Endometrial microvascular endothelial cells (primary cell): ENCODE measurements at regions not wholly inside any gene's neighbourhood (a gene's known extent, or its start where the extent isn't known, plus 50 kb on each side); places are given as distances from the start of the nearest gene placed in this dataset.
"Not testable (repeated sequence)": the region's sequence is repeated elsewhere in the genome, so short reads cannot be mapped to it uniquely, and the experiment has no call there.

Source experiments
- in situ Hi-C: cut with HindIII; loops from 2 replicates; pipeline ENCODE4 v1.10.0; 2017; ENCODE audit warnings: low sequenced_read_pairs, low pct_unique_long_range_greater_than_20kb; ENCODE audit errors: inconsistent ontology term

DNA sequence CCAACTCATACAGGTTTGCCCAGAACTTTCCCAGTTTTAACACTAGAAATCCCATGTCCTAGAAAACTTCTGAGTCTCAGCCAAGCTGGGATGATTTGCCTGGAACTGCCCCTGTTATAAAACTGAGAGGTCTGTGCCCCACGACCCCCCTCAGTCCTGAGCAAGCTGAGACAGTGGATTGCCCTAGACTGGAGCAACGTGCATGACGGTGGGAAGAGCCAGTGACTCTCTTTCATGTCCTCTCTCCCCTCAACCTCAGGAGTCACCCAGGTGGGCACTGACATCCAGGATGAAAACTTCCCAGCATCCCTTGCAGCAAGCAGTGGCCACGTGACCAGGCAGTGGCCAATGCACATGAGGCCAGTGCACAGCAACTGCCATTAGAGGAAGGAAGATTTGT, 329.7 kb downstream of the PREX1 start:
- in situ Hi-C loops: not testable (repeated sequence)

DNA sequence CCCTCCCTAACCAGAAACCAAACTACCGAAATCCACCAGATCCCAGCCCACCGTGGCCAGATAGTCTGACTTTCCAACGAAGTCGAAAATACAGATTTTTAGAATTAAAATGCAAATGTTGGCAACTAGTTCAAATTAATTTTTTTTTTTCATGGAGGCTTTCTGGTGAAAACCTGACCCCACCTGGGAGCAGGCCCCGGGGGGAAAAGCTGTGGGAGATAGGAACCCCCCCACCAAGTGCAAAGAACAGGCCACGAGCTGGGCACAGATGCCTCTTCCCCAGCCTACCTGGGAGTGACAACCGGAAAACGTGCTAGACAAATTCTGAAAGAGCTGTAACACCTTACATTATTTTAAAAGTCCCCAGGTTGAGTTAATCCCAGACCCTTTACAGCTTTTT, 333.8 kb downstream of the PREX1 start:
- in situ Hi-C loops: no loop called here

DNA sequence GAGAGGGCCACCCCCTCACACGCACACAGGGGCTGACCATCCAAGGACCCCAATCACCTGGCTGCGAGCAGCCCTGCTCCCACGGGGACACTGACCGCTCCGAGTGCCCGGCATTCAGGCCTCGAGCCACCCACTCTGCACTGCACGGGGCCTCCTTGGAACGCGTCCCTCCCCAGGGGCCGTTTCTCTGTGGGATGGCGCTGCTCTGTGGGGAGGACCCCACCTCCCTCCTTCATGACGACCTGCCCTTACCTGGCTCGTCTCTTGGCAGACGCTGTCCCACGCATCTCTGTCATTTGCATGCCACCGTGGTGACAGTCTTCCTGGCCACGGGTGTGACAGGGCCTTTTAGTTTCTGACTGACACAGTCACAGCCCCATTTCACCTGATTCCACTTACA, 334.5 kb downstream of the PREX1 start:
- in situ Hi-C loops: not testable (repeated sequence)

- in situ Hi-C loops: no loop called here
Observed at GRCh38 chr20:48492715-48493070, 335.1 kb downstream of the PREX1 start.

DNA sequence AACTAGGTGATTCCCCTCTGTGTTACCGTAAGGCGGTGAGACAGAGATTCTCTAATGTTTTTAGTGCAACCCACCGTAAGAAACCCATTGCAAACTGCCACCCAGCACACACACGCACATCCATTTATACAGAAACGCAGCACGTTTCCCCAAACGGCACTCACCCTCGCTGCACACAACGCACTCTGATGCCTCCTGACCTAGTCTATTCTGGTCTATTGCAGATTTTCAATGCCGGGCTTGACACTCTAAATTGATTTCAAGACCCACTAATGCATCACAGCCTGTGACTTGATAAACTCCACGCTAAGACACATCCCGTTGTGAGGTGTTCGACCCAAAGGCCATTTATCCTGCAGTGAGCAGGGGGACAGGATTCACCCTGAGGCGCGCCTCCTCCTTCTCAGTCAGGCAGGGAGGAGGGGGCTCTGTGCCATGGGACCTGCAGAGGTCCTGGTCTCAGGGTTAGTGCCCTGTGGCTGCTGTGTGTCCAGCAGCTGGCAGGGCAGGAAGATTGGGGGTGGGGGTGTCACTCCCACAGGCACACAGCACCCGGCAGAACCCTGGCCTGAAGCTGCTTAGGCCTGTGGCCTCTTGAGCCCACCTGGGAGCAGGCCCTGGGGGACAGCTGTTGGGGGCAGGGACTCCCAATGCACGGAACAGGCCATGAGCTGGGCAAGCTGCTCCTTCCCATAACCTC, 335.6 kb downstream of the PREX1 start:
- in situ Hi-C loops: no loop called here

GRCh38 chr20:48490961-48491831, 336.6 kb downstream of the PREX1 start:
- in situ Hi-C loops: no loop called here

GRCh38 chr20:48490341-48490740, 337.5 kb downstream of the PREX1 start:
- in situ Hi-C loops: not testable (repeated sequence)

GRCh38 chr20:48489656-48490055, 338.1 kb downstream of the PREX1 start:
- in situ Hi-C loops: no loop called here

DNA sequence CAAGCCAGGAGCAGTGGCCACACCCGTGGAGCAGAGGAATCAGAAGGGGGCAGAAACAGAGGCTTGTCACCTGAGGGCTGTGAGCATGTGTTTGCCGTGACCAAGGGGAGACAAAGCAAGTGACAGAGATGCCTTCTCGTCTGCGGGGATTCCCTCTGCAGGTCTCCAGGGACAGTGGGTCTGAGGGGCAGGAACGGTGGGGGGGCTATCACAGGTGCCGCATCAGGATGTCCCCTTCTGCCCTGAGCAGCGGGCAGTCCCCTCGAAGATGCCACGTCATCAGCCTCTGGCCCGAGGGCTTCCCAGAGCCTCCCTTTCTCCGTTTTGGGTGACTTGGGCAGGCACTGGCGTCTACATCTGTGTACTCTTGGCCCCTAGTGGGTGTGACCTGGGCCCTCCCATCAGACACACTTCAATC, 338.7 kb downstream of the PREX1 start:
- in situ Hi-C loops: no loop called here

GRCh38 chr20:48488334-48489034, 339.3 kb downstream of the PREX1 start:
- in situ Hi-C loops: not testable (repeated sequence)

- in situ Hi-C loops: no loop called here
Observed at GRCh38 chr20:48486065-48486464, 341.7 kb downstream of the PREX1 start.

- in situ Hi-C loops: not testable (repeated sequence)
Observed at GRCh38 chr20:48485153-48485552, 342.6 kb downstream of the PREX1 start.

- in situ Hi-C loops: no loop called here
Observed at GRCh38 chr20:48483334-48484066, 344.3 kb downstream of the PREX1 start.

GRCh38 chr20:48482790-48483189, 345.0 kb downstream of the PREX1 start:
- in situ Hi-C loops: no loop called here

- in situ Hi-C loops: no loop called here
Observed at GRCh38 chr20:48480216-48480772, 347.5 kb downstream of the PREX1 start.

DNA sequence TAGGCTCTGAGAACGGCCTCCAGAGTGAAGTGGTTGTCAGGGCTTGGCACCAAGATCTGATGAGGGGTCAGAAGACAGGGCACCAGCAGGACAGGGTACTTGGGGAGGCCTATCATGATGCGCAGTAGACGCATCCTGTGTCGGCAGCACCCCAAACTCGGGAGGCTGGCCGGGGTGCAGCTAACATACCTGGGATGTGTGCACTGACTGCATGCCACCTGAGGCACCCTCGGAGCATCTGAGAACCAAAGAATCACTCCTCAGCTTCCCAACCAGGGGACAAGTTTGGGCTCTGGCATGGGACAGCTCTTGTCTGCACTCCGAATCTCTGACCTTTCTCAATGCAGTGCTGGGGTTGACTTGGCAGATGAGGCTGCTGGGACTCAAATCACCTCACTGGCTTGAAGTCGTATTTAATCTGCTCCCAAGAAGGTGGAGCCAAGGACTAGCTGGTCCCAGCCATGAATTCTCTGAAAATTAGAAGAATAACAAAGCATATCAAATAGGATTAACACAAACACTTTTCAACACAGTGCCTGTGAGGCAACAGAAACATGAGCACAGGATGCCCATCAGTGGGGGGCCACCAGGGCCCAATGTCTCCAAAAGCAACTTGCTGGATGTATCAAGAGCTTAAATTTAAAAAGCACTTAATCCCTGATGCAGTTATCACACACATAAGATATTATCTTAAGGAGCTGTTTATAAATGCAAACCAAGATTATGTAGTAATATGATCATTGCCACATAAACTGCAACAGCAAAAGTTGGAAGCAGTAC, 348.8 kb downstream of the PREX1 start:
- in situ Hi-C loops: no loop called here

DNA sequence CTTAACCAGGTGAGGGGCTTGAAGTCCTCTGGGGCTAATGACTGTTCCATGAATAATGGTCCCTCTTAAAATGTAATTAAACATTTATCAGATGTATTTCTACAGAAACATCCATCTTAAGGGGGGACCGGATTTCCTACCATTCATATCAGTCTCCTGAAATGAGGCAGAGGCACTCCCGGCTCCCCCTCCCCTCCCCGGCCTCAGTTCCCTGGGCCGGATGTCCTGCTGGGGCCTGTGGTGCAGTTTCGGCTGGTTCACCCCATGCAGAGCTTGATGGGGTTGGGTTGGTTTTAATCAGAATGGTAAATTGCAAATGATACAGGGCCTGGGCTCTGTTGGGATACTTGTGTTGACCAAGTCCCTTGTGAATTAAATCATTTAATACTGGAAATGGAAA, 349.4 kb downstream of the PREX1 start:
- in situ Hi-C loops: no loop called here

DNA sequence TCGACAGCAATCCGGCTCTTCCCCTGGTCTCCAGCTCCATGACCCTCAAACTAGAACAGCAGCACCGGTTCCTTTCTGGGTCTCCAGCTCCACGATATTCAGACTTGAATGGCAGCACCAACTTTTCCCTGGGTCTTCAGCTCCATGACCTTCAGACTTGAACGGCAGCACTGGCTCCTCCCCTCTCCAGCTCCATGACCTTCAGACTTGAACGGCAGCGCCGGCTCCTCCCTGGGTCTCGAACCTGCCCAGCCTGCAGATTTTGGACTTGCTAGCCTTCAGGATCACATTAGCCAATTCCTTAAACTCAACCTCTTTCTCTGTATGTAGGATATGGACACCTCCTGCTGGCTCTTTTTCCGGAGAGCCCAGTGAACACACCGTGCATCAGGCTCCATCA, 350.9 kb downstream of the PREX1 start:
- in situ Hi-C loops: no loop called here
